HepG2 (cell line): ENCODE measurements at regions not wholly inside any gene's neighbourhood (a gene's known extent, or its start where the extent isn't known, plus 50 kb on each side); places are given as distances from the start of the nearest gene placed in this dataset.

ENCODE experiments used
- DMTF1 ChIP-seq: sonication (generic); formaldehyde crosslinking; IDR thresholded peaks from 2 replicates; pipeline ENCODE4 v1.4.0; 2020; ENCODE audit warnings: mild to moderate bottlenecking, missing genetic modification reagents
- ESRRA ChIP-seq: sonication (generic); formaldehyde crosslinking; IDR thresholded peaks from 2 replicates; pipeline ENCODE4 v1.5.1; 2020; ENCODE audit warnings: mild to moderate bottlenecking, low read depth, missing genetic modification reagents
- FOSL2 ChIP-seq: sonication (generic); formaldehyde crosslinking; IDR thresholded peaks from 2 replicates; pipeline ENCODE4 v1.4.0; 2020; ENCODE audit warnings: missing genetic modification reagents
- HNRNPL ChIP-seq: fragments of 200-400 bp; formaldehyde crosslinking; IDR thresholded peaks from 2 replicates; pipeline ENCODE4 v1.6.1; 2017; ENCODE audit warnings: mild to moderate bottlenecking, low read depth, low read length
- ISL2 ChIP-seq: sonication (generic); formaldehyde crosslinking; IDR thresholded peaks from 2 replicates; pipeline ENCODE4 v1.5.0; 2020; ENCODE audit warnings: missing genetic modification reagents
- KDM2A ChIP-seq: sonication (generic); formaldehyde crosslinking; IDR thresholded peaks from 2 replicates; pipeline ENCODE4 v1.4.0; 2020; ENCODE audit warnings: low read depth, missing genetic modification reagents, borderline replicate concordance
- MAX ChIP-seq: IDR thresholded peaks from 2 replicates; pipeline ENCODE4 v1.6.1; 2012; ENCODE audit warnings: inconsistent platforms
- NKX3-1 ChIP-seq: sonication (generic); formaldehyde crosslinking; IDR thresholded peaks from 2 replicates; pipeline ENCODE4 v1.5.0; 2020; ENCODE audit warnings: missing genetic modification reagents
- PITX1 ChIP-seq: sonication (generic); formaldehyde crosslinking; IDR thresholded peaks from 2 replicates; pipeline ENCODE4 v1.5.1; 2020; ENCODE audit warnings: mild to moderate bottlenecking, missing genetic modification reagents
- PRDM15 ChIP-seq: sonication (generic); formaldehyde crosslinking; IDR thresholded peaks from 2 replicates; pipeline ENCODE4 v1.4.0; 2020; ENCODE audit warnings: missing genetic modification reagents
- THAP11 ChIP-seq: IDR thresholded peaks from 2 replicates; pipeline ENCODE4 v1.6.1; 2016; ENCODE audit warnings: missing biosample characterization, missing genetic modification reagents
- U2AF1 ChIP-seq: fragments of 200-400 bp; formaldehyde crosslinking; optimal IDR thresholded peaks from 2 replicates; pipeline ENCODE3; 2017; ENCODE audit warnings: mild to moderate bottlenecking, low read depth, low read length
- ZBTB43 ChIP-seq: sonication (generic); formaldehyde crosslinking; conservative IDR thresholded peaks from 2 replicates; pipeline ENCODE4 v1.4.0; 2020; ENCODE audit warnings: missing genetic modification reagents
- ZC3H13 ChIP-seq: sonication (generic); formaldehyde crosslinking; IDR thresholded peaks from 2 replicates; pipeline ENCODE4 v1.8.1; 2023; ENCODE audit warnings: mild to moderate bottlenecking, missing genetic modification reagents, moderate library complexity
- ZNF296 ChIP-seq: sonication (generic); formaldehyde crosslinking; conservative IDR thresholded peaks from 2 replicates; pipeline ENCODE4 v1.5.0; 2020; ENCODE audit warnings: mild to moderate bottlenecking, missing genetic modification reagents
- ZNF761 ChIP-seq: sonication (generic); formaldehyde crosslinking; conservative IDR thresholded peaks from 2 replicates; pipeline ENCODE4 v1.4.0; 2020; ENCODE audit warnings: mild to moderate bottlenecking, missing genetic modification reagents
- ZNF772 ChIP-seq: sonication (generic); formaldehyde crosslinking; IDR thresholded peaks from 2 replicates; pipeline ENCODE4 v1.5.0; 2020; ENCODE audit warnings: mild to moderate bottlenecking, missing genetic modification reagents
- TF ChIP-seq, protein P1 (sequence below): sonication (generic); formaldehyde crosslinking; IDR thresholded peaks from 2 replicates; pipeline ENCODE4 v1.5.0; 2020; ENCODE audit warnings: mild to moderate bottlenecking, missing genetic modification reagents
- TF ChIP-seq, protein P2 (sequence below): sonication (generic); formaldehyde crosslinking; IDR thresholded peaks from 2 replicates; pipeline ENCODE4 v1.8.1; 2023; ENCODE audit warnings: missing genetic modification reagents, mild to moderate bottlenecking, borderline replicate concordance

GRCh38 chr20:50405235-50405914 is 104.8 kb upstream of the PTPN1 start (continued):
- TF ChIP-seq KDM2A (CRISPR knock-in tag) (peak; percentile 42; the same call in 1 of the 2 replicates), HNRNPL (peak; percentile 82), ZNF761 (0 out of 2 replicates have a peak, but pooled peaks have one; percentile 9), PITX1 (CRISPR knock-in tag) (0 out of 2 replicates have a peak, but pooled peaks have one; percentile 3), ZC3H13 (CRISPR knock-in tag) (no peak), U2AF1 (peak; percentile 76), MAX (0 out of 2 replicates have a peak, but pooled peaks have one; percentile 24), ISL2 (CRISPR knock-in tag) (peak; percentile 63; the same call in 1 of the 2 replicates), NKX3-1 (CRISPR knock-in tag) (peak; percentile 37; the same call in 1 of the 2 replicates), PRDM15 (0 out of 2 replicates have a peak, but pooled peaks have one; percentile 11), THAP11 (CRISPR knock-in tag) (no peak), ZNF296 (peak; percentile 79), FOSL2 (peak; percentile 20), DMTF1 (CRISPR knock-in tag) (no peak), ZBTB43 (CRISPR knock-in tag) (peak; percentile 83), ZNF772 (CRISPR knock-in tag) (peak; percentile 56; the same call in 1 of the 2 replicates), ESRRA (CRISPR knock-in tag) (peak; percentile 26; the same call in 1 of the 2 replicates)
- TF ChIP-seq, protein P1, sequence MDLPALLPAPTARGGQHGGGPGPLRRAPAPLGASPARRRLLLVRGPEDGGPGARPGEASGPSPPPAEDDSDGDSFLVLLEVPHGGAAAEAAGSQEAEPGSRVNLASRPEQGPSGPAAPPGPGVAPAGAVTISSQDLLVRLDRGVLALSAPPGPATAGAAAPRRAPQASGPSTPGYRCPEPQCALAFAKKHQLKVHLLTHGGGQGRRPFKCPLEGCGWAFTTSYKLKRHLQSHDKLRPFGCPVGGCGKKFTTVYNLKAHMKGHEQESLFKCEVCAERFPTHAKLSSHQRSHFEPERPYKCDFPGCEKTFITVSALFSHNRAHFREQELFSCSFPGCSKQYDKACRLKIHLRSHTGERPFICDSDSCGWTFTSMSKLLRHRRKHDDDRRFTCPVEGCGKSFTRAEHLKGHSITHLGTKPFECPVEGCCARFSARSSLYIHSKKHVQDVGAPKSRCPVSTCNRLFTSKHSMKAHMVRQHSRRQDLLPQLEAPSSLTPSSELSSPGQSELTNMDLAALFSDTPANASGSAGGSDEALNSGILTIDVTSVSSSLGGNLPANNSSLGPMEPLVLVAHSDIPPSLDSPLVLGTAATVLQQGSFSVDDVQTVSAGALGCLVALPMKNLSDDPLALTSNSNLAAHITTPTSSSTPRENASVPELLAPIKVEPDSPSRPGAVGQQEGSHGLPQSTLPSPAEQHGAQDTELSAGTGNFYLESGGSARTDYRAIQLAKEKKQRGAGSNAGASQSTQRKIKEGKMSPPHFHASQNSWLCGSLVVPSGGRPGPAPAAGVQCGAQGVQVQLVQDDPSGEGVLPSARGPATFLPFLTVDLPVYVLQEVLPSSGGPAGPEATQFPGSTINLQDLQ (CRISPR knock-in tag), result 0 out of 2 replicates have a peak, but pooled peaks have one; percentile 49
- TF ChIP-seq, protein P2, sequence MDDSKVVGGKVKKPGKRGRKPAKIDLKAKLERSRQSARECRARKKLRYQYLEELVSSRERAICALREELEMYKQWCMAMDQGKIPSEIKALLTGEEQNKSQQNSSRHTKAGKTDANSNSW, result no peak
